ENCODE measurements at regions not wholly inside any gene's neighbourhood (a gene's known extent, or its start where the extent isn't known, plus 50 kb on each side); places are given as distances from the start of the nearest gene placed in this dataset.
"Not testable (repeated sequence)": the region's sequence is repeated elsewhere in the genome, so short reads cannot be mapped to it uniquely, and the experiment has no call there.

- DNase-seq = no peak
Measured at GRCh38 chr3:10667901-10668476, 148.0 kb upstream of the SLC6A11 start.

GRCh38 chr3:10669490-10670048 lies 146.5 kb upstream of the SLC6A11 start:
- no peak for DNase-seq

DNA sequence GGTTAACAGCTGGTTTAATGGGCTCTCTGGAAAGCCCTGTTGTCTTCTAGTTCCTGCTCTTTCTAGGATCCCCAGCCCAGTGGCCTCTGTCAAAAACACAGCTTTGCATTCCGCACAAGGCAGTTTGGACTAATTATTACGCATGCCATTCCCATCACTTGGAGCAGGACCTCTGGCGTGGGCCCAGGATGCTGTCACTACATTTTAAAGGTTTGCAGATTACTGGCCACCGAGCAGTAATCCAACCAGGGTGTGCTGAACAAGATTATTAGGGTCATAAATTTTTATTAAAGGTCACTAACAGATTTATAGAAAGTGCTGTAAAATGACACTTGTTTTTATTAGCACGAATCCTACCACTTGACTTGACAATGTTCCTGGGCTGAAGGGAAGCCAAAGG lies 143.6 kb upstream of the SLC6A11 start:
- no peak for DNase-seq

DNA sequence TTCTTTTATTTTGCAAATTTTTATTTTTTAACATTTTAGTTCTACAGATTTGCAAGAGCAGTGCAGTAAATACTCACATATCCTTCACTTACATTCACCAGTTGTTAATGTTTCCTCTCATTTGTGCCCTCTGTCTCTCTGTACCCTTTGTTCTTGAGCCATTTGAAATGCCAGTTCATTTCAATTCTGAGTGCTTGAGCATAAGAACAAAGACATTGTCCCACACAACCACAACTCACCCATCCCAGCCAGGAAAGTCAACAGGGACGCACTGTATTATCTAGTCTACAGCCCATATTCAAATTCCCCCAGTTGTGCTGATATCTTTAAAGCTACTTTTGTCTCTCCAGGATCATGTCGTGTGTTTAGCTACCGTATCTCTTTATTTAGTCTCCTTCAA lies 141.4 kb upstream of the SLC6A11 start:
- DNase-seq = peak; percentile 57

GRCh38 chr3:10676905-10677304 lies 139.1 kb upstream of the SLC6A11 start:
- DNase-seq = no peak

GRCh38 chr3:10678796-10679376 lies 137.1 kb upstream of the SLC6A11 start:
- DNase-seq = no peak

DNA sequence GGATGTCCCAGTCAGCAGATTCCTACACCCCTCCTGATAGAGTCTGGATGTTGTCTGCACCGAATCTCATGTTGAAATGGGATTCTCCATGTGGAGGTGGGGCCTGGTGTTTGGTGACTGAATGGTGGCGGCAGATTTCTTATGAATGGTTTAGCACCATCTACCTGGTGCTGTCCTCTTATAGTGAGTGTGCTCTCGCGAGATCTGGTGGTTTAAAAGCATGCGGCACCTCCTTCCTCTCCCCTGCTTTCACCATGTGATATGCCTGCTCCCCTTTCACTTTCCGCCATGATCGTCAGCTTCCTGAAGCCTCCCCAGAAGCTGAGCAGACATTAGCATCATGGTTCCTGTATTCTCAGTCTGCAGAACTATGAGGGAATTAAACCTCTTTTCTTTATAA lies 135.2 kb upstream of the SLC6A11 start:
- DNase-seq = no peak

DNA sequence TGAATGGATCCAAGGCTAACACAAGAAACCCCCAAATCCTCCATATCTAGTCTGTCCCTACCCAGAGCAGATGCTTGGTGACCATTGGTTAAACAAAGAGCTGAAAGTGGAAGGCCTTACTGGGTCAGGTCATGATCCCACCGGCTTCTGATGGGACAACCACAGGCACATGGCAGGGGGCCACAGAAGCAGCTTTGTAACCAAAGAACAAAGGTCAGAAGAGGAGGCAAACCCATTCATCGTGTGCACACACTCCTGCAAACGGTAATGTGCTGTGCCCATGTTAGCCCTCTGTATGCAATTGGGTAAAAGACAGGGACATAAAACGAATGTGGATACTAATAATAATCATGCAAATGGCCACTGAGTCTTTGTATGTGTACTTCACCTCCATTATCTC lies 133.3 kb upstream of the SLC6A11 start:
- no peak for DNase-seq

GRCh38 chr3:10683106-10683505 lies 132.9 kb upstream of the SLC6A11 start:
- DNase-seq = no peak

- DNase-seq = no peak
Measured at GRCh38 chr3:10688126-10688525, 127.9 kb upstream of the SLC6A11 start.

GRCh38 chr3:10688548-10689172 lies 127.4 kb upstream of the SLC6A11 start:
- no peak for DNase-seq

DNA sequence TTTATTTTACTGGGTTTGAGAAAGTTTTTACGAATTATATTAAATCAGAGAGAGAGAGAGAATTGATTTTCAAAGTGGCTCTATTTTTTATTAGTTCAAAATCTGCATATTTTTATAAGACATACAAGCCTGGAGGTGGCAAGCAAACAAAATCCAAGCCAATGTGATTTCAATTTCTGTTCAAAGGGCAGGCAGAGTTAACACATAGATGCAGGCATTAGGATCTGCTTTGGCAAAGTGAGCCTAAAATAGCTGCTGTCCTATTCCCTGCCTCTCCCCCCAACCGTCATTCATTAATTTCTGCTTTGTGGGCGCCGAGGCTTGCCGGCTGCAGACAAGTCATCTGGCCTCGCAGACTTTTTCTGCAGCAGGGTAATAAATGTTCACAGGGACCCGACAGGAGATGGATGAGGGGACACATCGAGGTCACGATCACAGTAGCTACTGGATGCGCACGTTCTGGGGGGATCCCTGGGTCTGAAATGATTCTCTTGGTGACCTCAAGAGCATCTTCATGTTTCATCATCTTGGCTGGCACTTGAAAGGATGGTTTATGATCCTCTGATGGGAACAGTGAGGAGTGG lies 123.9 kb upstream of the SLC6A11 start:
- DNase-seq = no peak

DNA sequence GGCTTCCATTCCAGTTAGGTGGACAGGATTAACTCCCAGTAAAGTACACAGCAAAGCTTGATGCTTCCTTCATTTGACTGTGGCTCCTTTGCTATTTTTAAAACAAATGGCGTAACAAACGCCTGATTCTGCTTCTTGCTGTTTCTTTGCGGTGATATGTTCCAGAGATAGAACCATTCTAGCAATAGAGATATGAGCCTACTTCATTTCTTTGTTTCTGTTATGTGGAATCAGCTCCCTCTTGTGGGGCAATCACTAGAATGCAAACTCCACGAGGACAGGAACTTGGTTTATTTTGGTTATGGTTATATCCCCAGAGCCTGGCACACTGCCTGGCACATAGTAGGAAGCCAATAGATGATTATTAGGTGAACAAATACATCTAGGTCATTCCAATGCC lies 122.6 kb upstream of the SLC6A11 start:
- DNase-seq = no peak

DNA sequence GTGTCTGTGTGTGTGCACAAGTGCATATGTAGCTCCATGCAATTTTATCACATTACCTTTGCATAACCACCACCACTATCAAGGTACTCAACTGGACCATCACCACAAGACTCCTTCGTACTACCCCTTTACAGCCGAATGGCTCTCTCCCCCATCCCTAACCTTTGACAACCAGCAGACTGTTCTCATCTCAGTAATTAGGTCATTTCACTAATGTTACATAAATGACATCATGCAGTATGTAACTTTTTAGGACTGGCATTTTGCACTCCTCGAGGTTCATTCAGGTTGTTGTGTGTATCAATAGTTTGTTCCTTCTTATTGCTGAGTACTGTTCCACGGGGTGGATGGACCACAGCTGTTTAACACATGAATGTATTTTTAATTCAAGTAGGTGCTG lies 121.8 kb upstream of the SLC6A11 start:
- no peak for DNase-seq

DNA sequence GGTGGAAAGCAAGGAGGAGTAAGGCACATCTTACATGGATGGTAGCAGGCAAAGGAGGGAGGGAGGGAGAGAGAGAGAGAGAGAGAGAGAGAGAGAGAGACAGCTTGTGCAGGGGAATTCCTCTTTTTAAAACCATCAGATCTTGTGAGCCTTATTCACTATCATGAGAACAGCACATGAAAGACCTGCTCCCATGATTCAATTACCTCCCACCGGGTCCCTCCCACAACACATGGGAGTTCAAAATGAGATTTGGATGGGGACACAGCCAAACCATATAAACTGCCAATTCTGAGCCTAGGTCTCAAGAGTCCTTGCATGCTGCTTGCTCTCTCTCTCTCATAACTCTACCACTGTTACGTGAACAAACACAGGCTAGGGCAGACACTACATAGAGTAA lies 120.8 kb upstream of the SLC6A11 start:
- not testable (repeated sequence) for DNase-seq

- DNase-seq = no peak
Measured at GRCh38 chr3:10695595-10696285, 120.3 kb upstream of the SLC6A11 start.

GRCh38 chr3:10697918-10698317 lies 118.1 kb upstream of the SLC6A11 start:
- no peak for DNase-seq

GRCh38 chr3:10700821-10701220 lies 115.2 kb upstream of the SLC6A11 start:
- no peak for DNase-seq

GRCh38 chr3:10702961-10703740 lies 112.9 kb upstream of the SLC6A11 start:
- DNase-seq = peak; percentile 23

DNA sequence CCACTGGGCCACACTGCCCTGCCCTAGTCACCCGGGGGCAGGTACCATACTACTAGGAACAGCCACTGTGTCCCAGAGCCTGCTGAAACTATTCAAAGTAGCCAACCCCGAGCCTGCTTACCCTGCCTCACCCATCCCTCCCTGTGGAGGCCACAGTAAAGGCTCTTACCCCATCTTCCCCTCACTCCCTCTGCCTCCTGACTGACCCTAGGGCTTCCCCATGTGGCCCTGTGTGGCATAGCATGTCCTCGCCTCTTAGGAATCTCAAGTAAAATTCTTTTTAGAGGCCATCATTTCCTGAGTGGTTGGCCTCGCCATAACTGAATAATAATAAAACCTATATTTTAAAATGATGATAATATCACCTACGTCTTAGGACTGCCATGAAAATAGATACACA lies 112.2 kb upstream of the SLC6A11 start:
- DNase-seq = no peak

- DNase-seq = no peak
Measured at GRCh38 chr3:10706156-10706739, 109.8 kb upstream of the SLC6A11 start.

GRCh38 chr3:10706740-10707399 lies 109.2 kb upstream of the SLC6A11 start:
- DNase-seq = no peak

All from midbrain (tissue), 1 donor.